ENCODE measurements at regions not wholly inside any gene's neighbourhood (a gene's known extent, or its start where the extent isn't known, plus 50 kb on each side); places are given as distances from the start of the nearest gene placed in this dataset.

DNA sequence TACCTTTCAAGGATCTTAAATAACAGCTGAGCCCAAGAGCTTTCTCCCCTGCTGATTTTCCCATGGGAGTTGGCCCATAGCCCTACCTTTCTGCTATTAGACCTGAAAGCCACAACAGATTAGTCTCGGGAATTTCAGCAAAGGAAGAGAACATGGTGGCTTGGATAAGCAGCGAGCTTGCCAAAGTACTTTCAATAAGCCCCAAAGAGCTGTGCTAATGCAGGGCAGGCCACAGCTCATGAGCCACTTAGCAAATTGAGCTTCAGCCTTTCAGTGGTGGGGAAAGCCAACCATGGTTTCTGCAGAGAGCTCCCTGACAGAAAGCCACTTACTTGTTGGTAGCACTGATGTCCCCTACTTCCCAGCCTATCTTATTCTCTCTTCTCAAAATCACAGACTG is 217.8 kb upstream of the IRX5 start:
- H3K9me3 ChIP-seq, result no peaks in the 10 kb centered on the region
- no peaks in the 10 kb centered on the region for H3K36me3 ChIP-seq
- H3K4me1 ChIP-seq, result no peaks in the 10 kb centered on the region
- H3K4me3 ChIP-seq, result no peak overlapping the region
- DNase-seq (ENCODE audit: low spot score), result no peak
- H3K27me3 ChIP-seq, result no peaks in the 10 kb centered on the region
- TF ChIP-seq, protein P1, sequence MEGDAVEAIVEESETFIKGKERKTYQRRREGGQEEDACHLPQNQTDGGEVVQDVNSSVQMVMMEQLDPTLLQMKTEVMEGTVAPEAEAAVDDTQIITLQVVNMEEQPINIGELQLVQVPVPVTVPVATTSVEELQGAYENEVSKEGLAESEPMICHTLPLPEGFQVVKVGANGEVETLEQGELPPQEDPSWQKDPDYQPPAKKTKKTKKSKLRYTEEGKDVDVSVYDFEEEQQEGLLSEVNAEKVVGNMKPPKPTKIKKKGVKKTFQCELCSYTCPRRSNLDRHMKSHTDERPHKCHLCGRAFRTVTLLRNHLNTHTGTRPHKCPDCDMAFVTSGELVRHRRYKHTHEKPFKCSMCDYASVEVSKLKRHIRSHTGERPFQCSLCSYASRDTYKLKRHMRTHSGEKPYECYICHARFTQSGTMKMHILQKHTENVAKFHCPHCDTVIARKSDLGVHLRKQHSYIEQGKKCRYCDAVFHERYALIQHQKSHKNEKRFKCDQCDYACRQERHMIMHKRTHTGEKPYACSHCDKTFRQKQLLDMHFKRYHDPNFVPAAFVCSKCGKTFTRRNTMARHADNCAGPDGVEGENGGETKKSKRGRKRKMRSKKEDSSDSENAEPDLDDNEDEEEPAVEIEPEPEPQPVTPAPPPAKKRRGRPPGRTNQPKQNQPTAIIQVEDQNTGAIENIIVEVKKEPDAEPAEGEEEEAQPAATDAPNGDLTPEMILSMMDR (IDR thresholded peaks at IDR 0.05), result no peak
- H3K27ac ChIP-seq, result no peak overlapping the region

DNA sequence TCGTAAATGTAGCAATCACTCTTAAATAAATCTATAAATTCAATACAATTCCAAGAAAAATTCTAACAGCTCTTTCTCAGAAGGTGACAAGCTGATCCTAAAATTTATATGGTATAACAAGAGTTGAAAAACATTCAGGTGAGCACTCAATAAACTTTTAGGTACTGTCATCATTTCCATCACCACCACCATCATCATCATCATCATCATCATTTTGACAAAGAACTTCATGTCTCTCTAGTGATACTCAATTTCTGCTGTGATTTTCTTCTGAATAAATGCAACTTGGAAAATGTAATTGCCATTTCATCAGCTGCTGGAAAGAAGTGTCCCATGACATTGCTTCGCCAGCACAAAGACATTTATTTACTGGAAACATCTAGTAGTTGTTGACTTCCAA is 222.9 kb upstream of the IRX5 start:
- H3K4me1 ChIP-seq, result no peaks in the 10 kb centered on the region
- H3K9me3 ChIP-seq, result no peaks in the 10 kb centered on the region
- no peak for DNase-seq (ENCODE audit: low spot score)
- no peaks in the 10 kb centered on the region for H3K27me3 ChIP-seq
- TF ChIP-seq, protein P1 (IDR thresholded peaks at IDR 0.05), result no peak
- no peaks in the 10 kb centered on the region for H3K36me3 ChIP-seq
- no peak overlapping the region for H3K4me3 ChIP-seq
- H3K27ac ChIP-seq, result no peak overlapping the region

DNA sequence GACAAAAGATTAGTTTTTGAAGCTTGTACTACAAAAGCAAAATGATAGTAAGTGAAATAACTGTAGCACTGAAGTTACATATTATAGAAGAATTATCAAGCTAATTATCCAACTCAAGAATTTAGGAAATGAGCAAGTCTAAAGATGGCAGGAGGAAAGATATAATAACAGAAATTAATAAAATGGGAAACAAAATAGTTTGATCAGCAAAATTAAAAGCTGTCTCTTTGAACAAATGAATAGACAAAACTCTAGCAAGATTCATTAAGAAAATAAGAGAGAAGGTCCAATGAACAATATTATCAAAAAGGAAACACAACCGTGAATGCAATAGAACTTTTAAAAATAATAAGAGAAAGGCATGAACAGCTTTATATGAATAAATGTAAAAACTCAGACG is 224.3 kb upstream of the IRX5 start:
- TF ChIP-seq, protein P1 (IDR thresholded peaks at IDR 0.05), result no peak
- Histone ChIP-seq H3K27ac (no peak overlapping the region), H3K4me3 (no peak overlapping the region), H3K9me3 (peaks cover 0 to 4% of the 10 kb centered on the region in 2 donors), H3K36me3 (no peaks in the 10 kb centered on the region), H3K4me1 (no peaks in the 10 kb centered on the region), H3K27me3 (no peaks in the 10 kb centered on the region)
- no peak for DNase-seq (ENCODE audit: low spot score)

DNA sequence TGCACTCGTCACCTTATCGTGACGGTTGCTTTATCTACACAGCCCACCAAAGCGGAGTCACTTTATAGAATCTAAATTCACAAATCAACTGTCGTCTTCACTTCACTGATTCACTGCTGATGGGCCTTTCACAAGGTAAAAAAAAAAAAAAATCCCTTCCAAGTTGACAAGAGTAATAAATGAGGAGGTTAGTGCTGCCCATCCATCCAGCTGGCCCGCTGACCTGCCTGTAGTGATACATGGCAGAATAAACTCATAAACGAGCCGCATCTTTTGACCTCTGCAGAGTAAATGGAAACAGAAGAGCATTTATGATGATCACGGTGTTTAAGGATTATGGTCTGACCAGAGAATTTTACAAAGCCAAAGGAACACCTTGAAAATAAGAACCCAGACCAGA is 227.3 kb upstream of the IRX5 start:
- Histone ChIP-seq H3K27me3 (no peaks in the 10 kb centered on the region), H3K27ac (no peak overlapping the region), H3K4me1 (no peaks in the 10 kb centered on the region), H3K9me3 (peaks cover 0 to 12% of the 10 kb centered on the region in 2 donors), H3K4me3 (no peak overlapping the region), H3K36me3 (no peaks in the 10 kb centered on the region)
- peak; percentile 11 for DNase-seq (ENCODE audit: low spot score)
- TF ChIP-seq, protein P1 (IDR thresholded peaks at IDR 0.05), result no peak

DNA sequence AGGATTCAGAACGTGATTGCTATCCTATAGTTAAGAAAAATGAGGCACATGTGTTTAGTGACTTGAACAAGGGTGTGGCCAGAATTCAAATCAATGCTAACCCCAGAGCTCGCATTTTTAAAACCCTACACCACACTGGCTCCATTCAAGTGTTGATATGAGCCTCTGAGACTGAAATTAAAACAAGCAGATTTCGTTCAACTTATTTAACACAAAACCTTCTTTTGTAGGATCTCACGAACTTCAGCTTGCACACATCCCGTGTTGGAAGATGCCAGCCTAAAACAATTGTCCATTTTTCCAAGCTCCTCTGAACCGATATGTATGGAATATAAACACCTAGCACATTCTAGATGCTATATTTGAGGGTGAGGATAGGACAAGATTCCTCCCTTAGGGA is 231.0 kb upstream of the IRX5 start:
- no peaks in the 10 kb centered on the region for H3K27me3 ChIP-seq
- H3K4me1 ChIP-seq, result no peaks in the 10 kb centered on the region
- peaks cover 0 to 12% of the 10 kb centered on the region in 2 donors for H3K9me3 ChIP-seq
- DNase-seq (ENCODE audit: low spot score), result no peak
- no peak overlapping the region for H3K4me3 ChIP-seq
- TF ChIP-seq, protein P1 (IDR thresholded peaks at IDR 0.05), result no peak
- H3K36me3 ChIP-seq, result no peaks in the 10 kb centered on the region
- H3K27ac ChIP-seq, result no peak overlapping the region

DNA sequence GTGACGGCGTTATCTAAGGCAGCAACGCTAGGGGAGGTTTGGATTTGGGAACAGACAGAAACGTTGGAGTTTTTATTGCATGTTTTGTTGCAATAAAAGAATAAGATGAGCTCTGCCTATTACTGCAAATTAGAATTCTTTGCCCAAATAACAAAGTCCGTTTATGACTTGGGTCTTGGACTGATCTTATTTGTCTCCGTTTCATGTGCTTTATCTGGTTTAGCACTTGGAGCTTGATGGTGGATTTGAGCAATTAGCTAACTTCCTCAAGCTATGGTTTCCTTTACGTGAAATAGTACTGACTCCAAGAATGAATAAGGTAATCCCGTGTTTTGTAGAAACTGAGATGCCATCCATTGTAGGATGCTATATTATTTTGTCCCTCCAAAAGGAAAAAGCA is 233.0 kb upstream of the IRX5 start:
- no peaks in the 10 kb centered on the region for H3K4me1 ChIP-seq
- peaks cover 0 to 17% of the 10 kb centered on the region in 2 donors for H3K9me3 ChIP-seq
- no peak for DNase-seq (ENCODE audit: low spot score)
- H3K36me3 ChIP-seq, result no peaks in the 10 kb centered on the region
- H3K27ac ChIP-seq, result no peak overlapping the region
- no peaks in the 10 kb centered on the region for H3K27me3 ChIP-seq
- TF ChIP-seq, protein P1 (IDR thresholded peaks at IDR 0.05), result no peak
- H3K4me3 ChIP-seq, result no peak overlapping the region
